ENCODE measurements at regions not wholly inside any gene's neighbourhood (a gene's known extent, or its start where the extent isn't known, plus 50 kb on each side); places are given as distances from the start of the nearest gene placed in this dataset.
"Not testable (repeated sequence)": the region's sequence is repeated elsewhere in the genome, so short reads cannot be mapped to it uniquely, and the experiment has no call there.

GRCh38 chr1:148049115-148049496 lies 103.0 kb downstream of the NBPF11 start:
- intact Hi-C loops (cut with DNase I); H3K27ac ChIP-seq (replicated peaks in 1 of 4); H3K36me3 ChIP-seq; H3K9me3 ChIP-seq; DNase-seq (ENCODE audit: extremely low spot score): not testable (repeated sequence)
- 3% methylated on average over 21 of the region's 25 CpGs for WGBS
- H3K27me3 ChIP-seq = peaks cover 0 to 15% (median 0%) of the 10 kb centered on the region in 4 donors
- H3K4me3 ChIP-seq = peak overlapping the region; percentile 33 to 47 (median 37)
- H3K4me1 ChIP-seq = peaks cover 0 to 11% (median 10%) of the 10 kb centered on the region in 4 donors

- peak overlapping the region; percentile 33 to 47 (median 37) for H3K4me3 ChIP-seq
- DNase-seq (ENCODE audit: extremely low spot score); H3K27ac ChIP-seq (replicated peaks in 1 of 4); H3K9me3 ChIP-seq; intact Hi-C loops (cut with DNase I); H3K36me3 ChIP-seq: not testable (repeated sequence)
- H3K4me1 ChIP-seq = peaks cover 0 to 11% (median 10%) of the 10 kb centered on the region in 4 donors
- no CpG with 5 or more reads among the region's 51 CpGs for WGBS
- H3K27me3 ChIP-seq = peaks cover 0 to 15% (median 0%) of the 10 kb centered on the region in 4 donors
Observed at GRCh38 chr1:148048423-148049114, 103.5 kb downstream of the NBPF11 start.

- DNase-seq (ENCODE audit: extremely low spot score); H3K27ac ChIP-seq (replicated peaks in 1 of 4); H3K9me3 ChIP-seq; H3K36me3 ChIP-seq; H3K4me3 ChIP-seq; intact Hi-C loops (cut with DNase I): not testable (repeated sequence)
- H3K4me1 ChIP-seq = peaks cover 0 to 11% (median 10%) of the 10 kb centered on the region in 4 donors
- peaks cover 0 to 15% (median 0%) of the 10 kb centered on the region in 4 donors for H3K27me3 ChIP-seq
- WGBS = 95% methylated on average over 3 of the region's 4 CpGs
Observed at GRCh38 chr1:148045872-148046271, 106.2 kb downstream of the NBPF11 start.

- H3K27me3 ChIP-seq = peaks cover 0 to 15% (median 0%) of the 10 kb centered on the region in 4 donors
- intact Hi-C loops (cut with DNase I); H3K27ac ChIP-seq (replicated peaks in 1 of 4); DNase-seq (ENCODE audit: extremely low spot score); H3K36me3 ChIP-seq; H3K4me3 ChIP-seq; H3K9me3 ChIP-seq: not testable (repeated sequence)
- H3K4me1 ChIP-seq = peaks cover 0 to 11% (median 10%) of the 10 kb centered on the region in 4 donors
- 82% methylated on average over 6 of the region's 6 CpGs for WGBS
Observed at GRCh38 chr1:148044495-148044894, 107.6 kb downstream of the NBPF11 start.

Measured in esophagus muscularis mucosa (tissue), 4 donors.